ENCODE measurements at regions not wholly inside any gene's neighbourhood (a gene's known extent, or its start where the extent isn't known, plus 50 kb on each side); places are given as distances from the start of the nearest gene placed in this dataset.

DNA sequence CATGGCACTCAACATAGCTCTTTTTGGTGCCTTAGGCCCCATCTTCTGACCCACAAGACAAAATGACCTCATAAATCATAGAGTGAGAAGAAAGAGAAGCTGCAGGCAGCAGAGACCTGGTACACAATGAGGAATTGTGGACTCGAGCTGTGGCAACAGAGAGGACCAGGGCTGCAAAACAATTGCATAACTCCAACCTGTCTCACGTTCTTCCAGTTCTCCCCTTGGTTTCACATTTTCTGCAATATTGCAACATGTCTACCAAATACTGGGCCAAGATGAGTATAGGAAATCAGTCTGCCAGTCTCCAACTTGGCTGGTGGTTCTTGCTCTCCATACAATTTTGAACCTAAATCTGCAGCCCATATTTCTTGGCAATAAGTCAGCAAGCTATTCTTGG, 105.3 kb downstream of the KDR start:
- Histone ChIP-seq H3K4me1 (ENCODE audit: control insufficient read depth, insufficient read depth, low read length) (no peaks in the 10 kb centered on the region), H4K20me1 (ENCODE audit: insufficient read depth, low read length) (no peaks in the 10 kb centered on the region), H3K18ac (ENCODE audit: low read depth, low read length) (no peak overlapping the region), H2AK5ac (ENCODE audit: low read depth, low read length) (no peak overlapping the region), H3K79me1 (ENCODE audit: low read depth in 1 of 2, low read length in 2 of 2) (no peaks in the 10 kb centered on the region), H2AK9ac (replicated peaks; ENCODE audit: low read depth, low read length, poor library complexity) (no peak overlapping the region), H4K5ac (ENCODE audit: low read depth, low read length) (no peak overlapping the region), H3K56ac (ENCODE audit: extremely low read depth, insufficient read depth, low read length) (no peak overlapping the region), H3K27me3 (ENCODE audit: control insufficient read depth, insufficient read depth, low read length) (no peaks in the 10 kb centered on the region), H3K9me3 (ENCODE audit: control insufficient read depth, insufficient read depth, low read length) (no peaks in the 10 kb centered on the region), H3K9me1 (ENCODE audit: insufficient read depth, low read length) (no peaks in the 10 kb centered on the region), H3K4me3 (ENCODE audit: insufficient read depth, low read depth, low read length) (no peak overlapping the region), H4K91ac (ENCODE audit: insufficient read depth, low read depth, low read length) (no peak overlapping the region), H3K14ac (replicated peaks; ENCODE audit: low read depth, low read length) (no peak overlapping the region), H2BK15ac (ENCODE audit: low read depth, low read length) (no peak overlapping the region), H3K4me2 (ENCODE audit: low read depth, low read length) (no peak overlapping the region), H3K23ac (ENCODE audit: low read depth, low read length) (no peak overlapping the region), H3K36me3 (ENCODE audit: control insufficient read depth, insufficient read depth, low read length) (no peaks in the 10 kb centered on the region), H4K8ac (ENCODE audit: low read depth in 2 of 2, low read length in 2 of 2) (no peak overlapping the region), H3K27ac (ENCODE audit: insufficient read depth, low read length) (no peak overlapping the region), H3K4ac (ENCODE audit: low read depth, low read length) (no peak overlapping the region), H2BK5ac (ENCODE audit: low read depth, low read length, poor library complexity, severe bottlenecking) (no peak overlapping the region), H2BK120ac (ENCODE audit: low read depth, low read length) (no peak overlapping the region), H2BK20ac (ENCODE audit: low read depth, low read length) (no peak overlapping the region), H2AFZ (replicated peaks; ENCODE audit: low read length, poor library complexity) (no peak overlapping the region), H3K9ac (ENCODE audit: low read depth, low read length) (no peak overlapping the region)
- DNase-seq (no peak), ATAC-seq (ENCODE audit: low read depth) (no peak)
- dilution Hi-C loops (cut with HindIII; ENCODE audit: low sequenced_read_pairs, unreplicated experiment) (no loop called here), intact Hi-C loops (cut with micrococcal nuclease) (no loop called here), in situ Hi-C loops (cut with MboI; ENCODE audit: low sequenced_read_pairs) (loop anchor here (25.0 kb wide), 1 partner anchor 542 kb away; no protein-coding TSS in a partner anchor)
- no peak for TF ChIP-seq FOS (IDR thresholded peaks at IDR 0.05; ENCODE audit: low read depth, low read length)
- TF ChIP-seq RAD21 (IDR thresholded peaks at IDR 0.05; ENCODE audit: low read length): no peak
- no peak for TF ChIP-seq MAFK (IDR thresholded peaks at IDR 0.05; ENCODE audit: low read depth, low read length)
- no peak for TF ChIP-seq NFE2L2 (IDR thresholded peaks at IDR 0.05; ENCODE audit: low read depth, low read length)
- TF ChIP-seq BHLHE40 (IDR thresholded peaks at IDR 0.05; ENCODE audit: low read depth, low read length): no peak
- no peak for TF ChIP-seq RCOR1 (IDR thresholded peaks at IDR 0.05; ENCODE audit: insufficient replicate concordance, low read length)
- no peak for TF ChIP-seq RFX5 (IDR thresholded peaks at IDR 0.05; ENCODE audit: low read depth, low read length)
- TF ChIP-seq SMC3 (IDR thresholded peaks at IDR 0.05; ENCODE audit: low read depth, low read length): no peak
- no peak for TF ChIP-seq MXI1 (IDR thresholded peaks at IDR 0.05; ENCODE audit: borderline replicate concordance, low read depth, low read length)
- TF ChIP-seq, protein P1, sequence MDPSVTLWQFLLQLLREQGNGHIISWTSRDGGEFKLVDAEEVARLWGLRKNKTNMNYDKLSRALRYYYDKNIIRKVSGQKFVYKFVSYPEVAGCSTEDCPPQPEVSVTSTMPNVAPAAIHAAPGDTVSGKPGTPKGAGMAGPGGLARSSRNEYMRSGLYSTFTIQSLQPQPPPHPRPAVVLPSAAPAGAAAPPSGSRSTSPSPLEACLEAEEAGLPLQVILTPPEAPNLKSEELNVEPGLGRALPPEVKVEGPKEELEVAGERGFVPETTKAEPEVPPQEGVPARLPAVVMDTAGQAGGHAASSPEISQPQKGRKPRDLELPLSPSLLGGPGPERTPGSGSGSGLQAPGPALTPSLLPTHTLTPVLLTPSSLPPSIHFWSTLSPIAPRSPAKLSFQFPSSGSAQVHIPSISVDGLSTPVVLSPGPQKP (IDR thresholded peaks at IDR 0.05; ENCODE audit: borderline replicate concordance, low read depth, low read length): no peak
- CTCF ChIA-PET: no interaction called here
- no CpG with 5 or more reads among the region's 2 CpGs for WGBS, 2 experiments (ENCODE audit: extremely low coverage in 2 of 2, insufficient read length in 1 of 2)
- BruUV-seq (replicated peaks): no TSS peak
- POLR2A ChIA-PET (ENCODE audit: unreplicated experiment): no interaction called here

All from IMR-90 (cell line).